COLO829 (cell line): ENCODE measurements at regions not wholly inside any gene's neighbourhood (a gene's known extent, or its start where the extent isn't known, plus 50 kb on each side); places are given as distances from the start of the nearest gene placed in this dataset.

ENCODE experiments used
- DNase-seq: peaks from one replicate; pipeline ENCODE4 v3.0.0; 2012; ENCODE audit warnings: low spot score

GRCh38 chr6:106035655-106036054, 50.5 kb upstream of the PRDM1 start:
- DNase-seq, result no peak

- DNase-seq, result no peak
Observed at GRCh38 chr6:106033806-106034205, 52.3 kb upstream of the PRDM1 start.

- no peak for DNase-seq
Observed at GRCh38 chr6:106027758-106028157, 58.4 kb upstream of the PRDM1 start.

- DNase-seq, result no peak
Observed at GRCh38 chr6:106026748-106027715, 59.1 kb upstream of the PRDM1 start.

- DNase-seq, result no peak
Observed at GRCh38 chr6:106025655-106026054, 60.5 kb upstream of the PRDM1 start.

- DNase-seq, result no peak
Observed at GRCh38 chr6:106022801-106023200, 63.3 kb upstream of the PRDM1 start.

GRCh38 chr6:106017454-106017853, 68.7 kb upstream of the PRDM1 start:
- no peak for DNase-seq

GRCh38 chr6:106014955-106015354, 71.2 kb upstream of the PRDM1 start:
- DNase-seq, result no peak

- DNase-seq, result no peak
Observed at GRCh38 chr6:106011476-106011875, 74.7 kb upstream of the PRDM1 start.

- DNase-seq, result no peak
Observed at GRCh38 chr6:106005954-106006353, 80.2 kb upstream of the PRDM1 start.

GRCh38 chr6:106005013-106005412, 81.1 kb upstream of the PRDM1 start:
- no peak for DNase-seq

- DNase-seq, result no peak
Observed at GRCh38 chr6:106003268-106003987, 82.7 kb upstream of the PRDM1 start.

GRCh38 chr6:106002005-106002404, 84.1 kb upstream of the PRDM1 start:
- no peak for DNase-seq

- DNase-seq, result no peak
Observed at GRCh38 chr6:106000935-106001334, 85.2 kb upstream of the PRDM1 start.

GRCh38 chr6:105997482-105997881, 88.7 kb upstream of the PRDM1 start:
- no peak for DNase-seq

GRCh38 chr6:105995391-105995865, 90.7 kb upstream of the PRDM1 start:
- no peak for DNase-seq

- DNase-seq, result no peak
Observed at GRCh38 chr6:105994591-105995390, 91.3 kb upstream of the PRDM1 start.

GRCh38 chr6:105994118-105994590, 92.0 kb upstream of the PRDM1 start:
- no peak for DNase-seq

- DNase-seq, result no peak
Observed at GRCh38 chr6:105993341-105994117, 92.6 kb upstream of the PRDM1 start.

- DNase-seq, result peak; percentile 93
Observed at GRCh38 chr6:105992315-105992961, 93.7 kb upstream of the PRDM1 start.
